ENCODE measurements at regions not wholly inside any gene's neighbourhood (a gene's known extent, or its start where the extent isn't known, plus 50 kb on each side); places are given as distances from the start of the nearest gene placed in this dataset.
A peak's percentile ranks its signal among the peaks of the same experiment; 100 is the strongest.
"Not testable (repeated sequence)": the region's sequence is repeated elsewhere in the genome, so short reads cannot be mapped to it uniquely, and the experiment has no call there.

GRCh38 chr4:189722324-189723003, 218.2 kb upstream of the FRG1 start:
- intact Hi-C loops (cut with DNase I); ATAC-seq; DNase-seq (ENCODE audit: missing footprints): not testable (repeated sequence)

GRCh38 chr4:189727982-189728638, 212.6 kb upstream of the FRG1 start:
- intact Hi-C loops (cut with DNase I); ATAC-seq; DNase-seq (ENCODE audit: missing footprints): not testable (repeated sequence)

GRCh38 chr4:189731989-189732388, 208.7 kb upstream of the FRG1 start:
- ATAC-seq; DNase-seq (ENCODE audit: missing footprints); intact Hi-C loops (cut with DNase I): not testable (repeated sequence)

- DNase-seq (ENCODE audit: missing footprints); intact Hi-C loops (cut with DNase I); ATAC-seq: not testable (repeated sequence)
Measured at GRCh38 chr4:189733507-189733906, 207.2 kb upstream of the FRG1 start.

GRCh38 chr4:189734648-189735267, 205.9 kb upstream of the FRG1 start:
- intact Hi-C loops (cut with DNase I), result not testable (repeated sequence)
- ATAC-seq, result peak; percentile 87

GRCh38 chr4:189736656-189737055, 204.0 kb upstream of the FRG1 start:
- DNase-seq (ENCODE audit: missing footprints); ATAC-seq; intact Hi-C loops (cut with DNase I): not testable (repeated sequence)

More at GRCh38 chr4:189734648-189735267, 205.9 kb upstream of the FRG1 start:
- DNase-seq (ENCODE audit: missing footprints), result not testable (repeated sequence)

- not testable (repeated sequence) for ATAC-seq; DNase-seq (ENCODE audit: missing footprints)
Measured at GRCh38 chr4:189740118-189740517, 200.6 kb upstream of the FRG1 start.

GRCh38 chr4:189740873-189741272, 199.8 kb upstream of the FRG1 start:
- ATAC-seq, result no peak
- DNase-seq (ENCODE audit: missing footprints), result no peak
- intact Hi-C loops (cut with DNase I), result no loop called here

More at GRCh38 chr4:189740118-189740517, 200.6 kb upstream of the FRG1 start:
- intact Hi-C loops (cut with DNase I), result not testable (repeated sequence)

- intact Hi-C loops (cut with DNase I); ATAC-seq; DNase-seq (ENCODE audit: missing footprints): not testable (repeated sequence)
Measured at GRCh38 chr4:189753092-189753491, 187.6 kb upstream of the FRG1 start.

GRCh38 chr4:189763583-189763982, 177.1 kb upstream of the FRG1 start:
- intact Hi-C loops (cut with DNase I), result no loop called here

GRCh38 chr4:189765301-189765700, 175.4 kb upstream of the FRG1 start:
- ATAC-seq, result no peak
- intact Hi-C loops (cut with DNase I), result no loop called here

More at GRCh38 chr4:189763583-189763982, 177.1 kb upstream of the FRG1 start:
- ATAC-seq (no peak), DNase-seq (ENCODE audit: missing footprints) (no peak)

GRCh38 chr4:189765736-189766135, 174.9 kb upstream of the FRG1 start:
- intact Hi-C loops (cut with DNase I), result no loop called here
- ATAC-seq (no peak), DNase-seq (ENCODE audit: missing footprints) (no peak)

More at GRCh38 chr4:189765301-189765700, 175.4 kb upstream of the FRG1 start:
- no peak for DNase-seq (ENCODE audit: missing footprints)

GRCh38 chr4:189767941-189768340, 172.7 kb upstream of the FRG1 start:
- ATAC-seq, result no peak
- DNase-seq (ENCODE audit: missing footprints), result no peak
- intact Hi-C loops (cut with DNase I), result no loop called here

- intact Hi-C loops (cut with DNase I), result no loop called here
- DNase-seq (ENCODE audit: missing footprints) (no peak), ATAC-seq (no peak)
Measured at GRCh38 chr4:189769131-189769530, 171.5 kb upstream of the FRG1 start.

GRCh38 chr4:189771696-189772361, 168.8 kb upstream of the FRG1 start:
- intact Hi-C loops (cut with DNase I), result no loop called here
- DNase-seq (ENCODE audit: missing footprints) (no peak), ATAC-seq (no peak)

GRCh38 chr4:189773909-189774308, 166.8 kb upstream of the FRG1 start:
- ATAC-seq (no peak), DNase-seq (ENCODE audit: missing footprints) (no peak)
- intact Hi-C loops (cut with DNase I), result no loop called here

- ATAC-seq (no peak), DNase-seq (ENCODE audit: missing footprints) (no peak)
- intact Hi-C loops (cut with DNase I), result no loop called here
Measured at GRCh38 chr4:189779281-189779980, 161.2 kb upstream of the FRG1 start.

- intact Hi-C loops (cut with DNase I), result no loop called here
- no peak for DNase-seq (ENCODE audit: missing footprints)
- no peak for ATAC-seq
Measured at GRCh38 chr4:189780391-189780790, 160.3 kb upstream of the FRG1 start.

- no peak for ATAC-seq
- DNase-seq (ENCODE audit: missing footprints), result no peak
- intact Hi-C loops (cut with DNase I), result no loop called here
Measured at GRCh38 chr4:189784651-189785050, 156.0 kb upstream of the FRG1 start.

All from Right ventricle myocardium inferior (tissue), 1 donor.